ENCODE measurements at regions not wholly inside any gene's neighbourhood (a gene's known extent, or its start where the extent isn't known, plus 50 kb on each side); places are given as distances from the start of the nearest gene placed in this dataset.

- DNase-seq (ENCODE audit: low read depth, low spot score) = no peak
Measured at GRCh38 chr13:29664591-29664990, 69.1 kb upstream of the SLC7A1 start.

- no peak for DNase-seq (ENCODE audit: low read depth, low spot score)
Measured at GRCh38 chr13:29654843-29655547, 59.5 kb upstream of the SLC7A1 start.

GRCh38 chr13:29654384-29654783, 58.9 kb upstream of the SLC7A1 start:
- no peak for DNase-seq (ENCODE audit: low read depth, low spot score)

GRCh38 chr13:29648760-29649159, 53.3 kb upstream of the SLC7A1 start:
- DNase-seq (ENCODE audit: low read depth, low spot score) = no peak
